ENCODE measurements at regions not wholly inside any gene's neighbourhood (a gene's known extent, or its start where the extent isn't known, plus 50 kb on each side); places are given as distances from the start of the nearest gene placed in this dataset.

- in situ Hi-C loops (cut with HindIII; ENCODE audit: low sequenced_read_pairs): no loop called here
- no peak overlapping the region for H3K4me3 ChIP-seq (ENCODE audit: low read depth, low read length)
- no peak for TF ChIP-seq CTCF (IDR thresholded peaks at IDR 0.05; ENCODE audit: low read depth, low read length)
- no peak for DNase-seq (ENCODE audit: low read depth, low spot score)
Observed at GRCh38 chr7:153185936-153186335, 426.4 kb downstream of the ACTR3B start.

GRCh38 chr7:153188161-153188560, 428.6 kb downstream of the ACTR3B start:
- no peak overlapping the region for H3K4me3 ChIP-seq (ENCODE audit: low read depth, low read length)
- in situ Hi-C loops (cut with HindIII; ENCODE audit: low sequenced_read_pairs): no loop called here
- no peak for DNase-seq (ENCODE audit: low read depth, low spot score)
- TF ChIP-seq CTCF (IDR thresholded peaks at IDR 0.05; ENCODE audit: low read depth, low read length): no peak

- in situ Hi-C loops (cut with HindIII; ENCODE audit: low sequenced_read_pairs): no loop called here
- no peak for TF ChIP-seq CTCF (IDR thresholded peaks at IDR 0.05; ENCODE audit: low read depth, low read length)
- DNase-seq (ENCODE audit: low read depth, low spot score): no peak
- no peak overlapping the region for H3K4me3 ChIP-seq (ENCODE audit: low read depth, low read length)
Observed at GRCh38 chr7:153188630-153189029, 429.1 kb downstream of the ACTR3B start.

GRCh38 chr7:153190452-153190851, 430.9 kb downstream of the ACTR3B start:
- no peak overlapping the region for H3K4me3 ChIP-seq (ENCODE audit: low read depth, low read length)
- in situ Hi-C loops (cut with HindIII; ENCODE audit: low sequenced_read_pairs): no loop called here
- no peak for TF ChIP-seq CTCF (IDR thresholded peaks at IDR 0.05; ENCODE audit: low read depth, low read length)
- DNase-seq (ENCODE audit: low read depth, low spot score): no peak

- no peak for DNase-seq (ENCODE audit: low read depth, low spot score)
- in situ Hi-C loops (cut with HindIII; ENCODE audit: low sequenced_read_pairs): no loop called here
- no peak for TF ChIP-seq CTCF (IDR thresholded peaks at IDR 0.05; ENCODE audit: low read depth, low read length)
- H3K4me3 ChIP-seq (ENCODE audit: low read depth, low read length): no peak overlapping the region
Observed at GRCh38 chr7:153190986-153191385, 431.4 kb downstream of the ACTR3B start.

- TF ChIP-seq CTCF (IDR thresholded peaks at IDR 0.05; ENCODE audit: low read depth, low read length): no peak
Observed at GRCh38 chr7:153193144-153193595, 433.6 kb downstream of the ACTR3B start.

GRCh38 chr7:153217032-153217431, 457.5 kb downstream of the ACTR3B start:
- in situ Hi-C loops (cut with HindIII; ENCODE audit: low sequenced_read_pairs): no loop called here
- TF ChIP-seq CTCF (IDR thresholded peaks at IDR 0.05; ENCODE audit: low read depth, low read length): no peak
- H3K4me3 ChIP-seq (ENCODE audit: low read depth, low read length): no peak overlapping the region
- DNase-seq (ENCODE audit: low read depth, low spot score): no peak

More at GRCh38 chr7:153193144-153193595, 433.6 kb downstream of the ACTR3B start:
- in situ Hi-C loops (cut with HindIII; ENCODE audit: low sequenced_read_pairs): no loop called here
- DNase-seq (ENCODE audit: low read depth, low spot score): no peak
- H3K4me3 ChIP-seq (ENCODE audit: low read depth, low read length): no peak overlapping the region
